HepG2 (cell line): ENCODE measurements at regions not wholly inside any gene's neighbourhood (a gene's known extent, or its start where the extent isn't known, plus 50 kb on each side); places are given as distances from the start of the nearest gene placed in this dataset.

Experiments
- ATAC-seq: fragments of 200-7000 bp; cut with Tn5 transposase; 3 replicates; pipeline ENCODE4 v1.9.1; 2020; ENCODE audit warnings: mild to moderate bottlenecking, moderate library complexity
- BruUV-seq: library from RNA; stranded (reverse); fragments of 400-500 nt; replicated peaks from 2 replicates; lab custom pipeline; 2021; lab: Mats Ljungman, UMichigan
- CTCF ChIA-PET: fragments of 300-600 bp; formaldehyde crosslinking; extraction: SDS; loops from one replicate; lab custom pipeline; 2021; ENCODE audit warnings: low total read pairs, inconsistent platforms, low intra/inter-chr PET ratio; lab: Yijun Ruan, JAX
- POLR2A ChIA-PET: fragments of 350-600 bp; sonication (Branson Sonifier 250); formaldehyde crosslinking; loops from one replicate; lab custom pipeline; 2020; ENCODE audit warnings: antibody characterized with exemption, inconsistent platforms; lab: Yijun Ruan, JAX
- DNase-seq: peaks from one replicate; pipeline ENCODE4 v3.0.0-alpha.2; 2015; ENCODE audit warnings: low spot score
- FAIRE-seq: peaks from 3 replicates; lab custom pipeline; 2011; peaks lifted over from hg19 to GRCh38; lab: Jason Lieb, UNC
- H2AFZ ChIP-seq: one replicate; pipeline ENCODE4 v1.6.1; 2011; ENCODE audit warnings: low read length, inconsistent platforms
- H3K27ac ChIP-seq: fragments of 300-600 bp; 3 replicates; pipeline ENCODE4 v1.8.0; 2011; ENCODE audit warnings: mixed run types, mild to moderate bottlenecking, mixed read lengths, low read length, inconsistent platforms; ENCODE audit not compliant: insufficient read depth; ENCODE audit errors: extremely low read length
- H3K27me3 ChIP-seq, 2 experiments: fragments of 200-600 bp in 1 of 2; 2 replicates in 1 of 2; 3 replicates in 1 of 2; pipeline versions ENCODE4 v1.6.0 to v1.8.0; 2011; ENCODE audit warnings: low read length in 2 of 2, mild to moderate bottlenecking in 2 of 2, moderate library complexity in 2 of 2, inconsistent platforms in 1 of 2; ENCODE audit not compliant: insufficient read depth in 2 of 2, control insufficient read depth in 1 of 2
- H3K36me3 ChIP-seq, 2 experiments: fragments of 200-600 bp in 1 of 2; replicated peaks in 1 of 2; 2 replicates in 1 of 2; 3 replicates in 1 of 2; pipeline versions ENCODE4 v1.5.1 to v1.8.0; 2011; ENCODE audit warnings: low read length in 2 of 2, inconsistent platforms in 1 of 2; ENCODE audit not compliant: insufficient read depth in 2 of 2, control insufficient read depth in 1 of 2
- H3K4me1 ChIP-seq: 2 replicates; pipeline ENCODE4 v1.5.1; 2012; ENCODE audit warnings: low read length, inconsistent platforms; ENCODE audit not compliant: insufficient read depth
- H3K4me2 ChIP-seq: 2 replicates; pipeline ENCODE4 v1.6.0; 2011; ENCODE audit warnings: low read depth, low read length, inconsistent platforms
- H3K4me3 ChIP-seq, 3 experiments: fragments of 200-600 bp in 1 of 3; sonication (generic), shearing (Covaris generic) in 1 of 3; replicated peaks in 1 of 3; 2 replicates each; pipeline ENCODE4 v1.5.1; 2011 to 2016; ENCODE audit warnings: low read length in 3 of 3, inconsistent platforms in 2 of 3, low read depth in 2 of 3, mild to moderate bottlenecking in 2 of 3, control low read depth in 1 of 3, mixed read lengths in 1 of 3; ENCODE audit not compliant: insufficient read depth in 1 of 3
- H3K79me2 ChIP-seq: one replicate; pipeline ENCODE4 v1.6.1; 2011; ENCODE audit warnings: low read length, inconsistent platforms; ENCODE audit not compliant: insufficient read depth
- H3K9ac ChIP-seq: 2 replicates; pipeline ENCODE4 v1.6.0; 2011; ENCODE audit warnings: mild to moderate bottlenecking, low read depth, low read length, inconsistent platforms; ENCODE audit not compliant: insufficient read depth
- H3K9me3 ChIP-seq: 2 replicates; pipeline ENCODE4 v1.5.1; 2012; ENCODE audit warnings: mild to moderate bottlenecking, low read length
- H4K20me1 ChIP-seq: 2 replicates; pipeline ENCODE4 v1.6.0; 2011; ENCODE audit warnings: inconsistent platforms, mild to moderate bottlenecking, low read length, moderate library complexity; ENCODE audit not compliant: insufficient read depth
- AHDC1 ChIP-seq: sonication (generic); formaldehyde crosslinking; IDR thresholded peaks from 2 replicates; pipeline ENCODE4 v1.5.1; 2020; ENCODE audit warnings: mild to moderate bottlenecking, missing genetic modification reagents, borderline replicate concordance
- BRF2 ChIP-seq: sonication (generic); formaldehyde crosslinking; IDR thresholded peaks from 2 replicates; pipeline ENCODE4 v1.8.1; 2022; ENCODE audit warnings: mild to moderate bottlenecking, missing genetic modification reagents
- CSRNP1 ChIP-seq: sonication (generic); formaldehyde crosslinking; IDR thresholded peaks from 2 replicates; pipeline ENCODE4 v1.8.1; 2023; ENCODE audit warnings: mild to moderate bottlenecking, missing genetic modification reagents
- FOXK2 ChIP-seq: fragments of 450-650 bp; IDR thresholded peaks from 2 replicates; pipeline ENCODE4 v1.6.1; 2016
- NFATC3 ChIP-seq: sonication (generic); formaldehyde crosslinking; IDR thresholded peaks from 2 replicates; pipeline ENCODE4 v1.5.1; 2020; ENCODE audit warnings: mild to moderate bottlenecking, missing genetic modification reagents
- PAF1 ChIP-seq: IDR thresholded peaks from 2 replicates; pipeline ENCODE4 v1.6.1; 2016; ENCODE audit warnings: missing genetic modification reagents, missing compliant biosample characterization
- SOX6 ChIP-seq, 2 experiments: fragments of 450-650 bp in 1 of 2; sonication (generic) in 1 of 2; formaldehyde crosslinking in 1 of 2; IDR thresholded peaks; 2 replicates each; pipeline versions ENCODE4 v1.4.0 to v1.6.1; 2017 to 2020; ENCODE audit warnings: antibody characterized with exemption in 1 of 2, mild to moderate bottlenecking in 1 of 2, missing genetic modification reagents in 1 of 2
- TBL1XR1 ChIP-seq: fragments of 150-350 bp; IDR thresholded peaks from 2 replicates; pipeline ENCODE4 v1.6.1; 2014; ENCODE audit warnings: borderline replicate concordance, low read length; ENCODE audit not compliant: partially characterized antibody
- TBX3 ChIP-seq: fragments of 450-650 bp; IDR thresholded peaks from 2 replicates; pipeline ENCODE4 v1.6.1; 2017; ENCODE audit warnings: antibody characterized with exemption, mild to moderate bottlenecking, inconsistent platforms, borderline replicate concordance
- THYN1 ChIP-seq: sonication (generic); formaldehyde crosslinking; IDR thresholded peaks from 2 replicates; pipeline ENCODE4 v1.8.1; 2023; ENCODE audit warnings: low read depth, mild to moderate bottlenecking, moderate library complexity, missing genetic modification reagents, borderline replicate concordance
- ZBTB20 ChIP-seq: sonication (generic); formaldehyde crosslinking; IDR thresholded peaks from 2 replicates; pipeline ENCODE4 v1.8.1; 2023; ENCODE audit warnings: missing genetic modification reagents, low read depth, mild to moderate bottlenecking, borderline replicate concordance
- ZFX ChIP-seq: sonication (generic); formaldehyde crosslinking; IDR thresholded peaks from 2 replicates; pipeline ENCODE4 v1.4.0; 2020; ENCODE audit warnings: mild to moderate bottlenecking, low read depth, missing genetic modification reagents, moderate library complexity
- ZNF512 ChIP-seq: sonication (generic); formaldehyde crosslinking; IDR thresholded peaks from 2 replicates; pipeline ENCODE4 v1.4.0; 2020; ENCODE audit warnings: mild to moderate bottlenecking, missing genetic modification reagents
- ZNF577 ChIP-seq: sonication (generic); formaldehyde crosslinking; IDR thresholded peaks from 2 replicates; pipeline ENCODE4 v1.4.0; 2020; ENCODE audit warnings: mild to moderate bottlenecking, low read depth, missing genetic modification reagents, borderline replicate concordance
- ZNF724P ChIP-seq: sonication (generic); formaldehyde crosslinking; IDR thresholded peaks from 2 replicates; pipeline ENCODE4 v1.8.0; 2022; ENCODE audit warnings: missing genetic modification reagents, borderline replicate concordance
- WGBS: methylation state at CpG from one replicate; pipeline ENCODE4 v1.1.6; 2017; ENCODE audit warnings: low lambda C conversion rate; 5-methylcytosine and 5-hydroxymethylcytosine counted together
- in situ Hi-C: cut with HindIII; loops from 2 replicates; pipeline ENCODE4 v1.10.0; 2017; ENCODE audit warnings: low pct_unique_long_range_greater_than_20kb; ENCODE audit not compliant: extremely low pct_ligation_motif_present
- intact Hi-C: fragments of 100-400 bp; cut with micrococcal nuclease; formaldehyde crosslinking; loops from one replicate; pipeline ENCODE4 v1.10.0; 2022; ENCODE audit not compliant: unreplicated experiment

GRCh38 chr16:54739381-54739780 lies 191.3 kb upstream of the IRX5 start:
- CTCF ChIA-PET, result no interaction called here
- H3K4me2 ChIP-seq, result no peak overlapping the region
- TF ChIP-seq ZBTB20 (CRISPR knock-in tag) (no peak), FOXK2 (no peak), CSRNP1 (CRISPR knock-in tag) (no peak), PAF1 (CRISPR knock-in tag) (no peak), THYN1 (CRISPR knock-in tag) (no peak), SOX6 (IDR thresholded peaks at IDR 0.05) (no peak), SOX6 (CRISPR knock-in tag; IDR thresholded peaks at IDR 0.05) (no peak), AHDC1 (CRISPR knock-in tag) (no peak), TBL1XR1 (no peak), TBX3 (no peak), BRF2 (CRISPR knock-in tag) (no peak), ZFX (CRISPR knock-in tag) (no peak), ZNF724P (CRISPR knock-in tag) (no peak), NFATC3 (CRISPR knock-in tag) (no peak), ZNF577 (CRISPR knock-in tag) (no peak), ZNF512 (no peak)
- no TSS peak for BruUV-seq
- no peaks in the 10 kb centered on the region for H3K36me3 ChIP-seq
- no peak overlapping the region for H3K4me3 ChIP-seq
- H3K4me1 ChIP-seq, result no peaks in the 10 kb centered on the region
- H3K79me2 ChIP-seq, result no peaks in the 10 kb centered on the region
- DNase-seq, result no peak
- no peak overlapping the region for H3K9ac ChIP-seq
- no peak overlapping the region for H3K27ac ChIP-seq
- H3K27me3 ChIP-seq, result peaks cover 0 to 12% of the 10 kb centered on the region in 2 experiments; a peak in 2 of 5 replicates
- no peak for FAIRE-seq
- 33% methylated on average over 4 of the region's 4 CpGs for WGBS
- no peaks in the 10 kb centered on the region for H4K20me1 ChIP-seq
- POLR2A ChIA-PET, result no interaction called here
- H3K9me3 ChIP-seq, result no peaks in the 10 kb centered on the region
- ATAC-seq, result no peak
- in situ Hi-C loops, result no loop called here
- no peak overlapping the region for H2AFZ ChIP-seq
- intact Hi-C loops, result no loop called here
